Mesodermal cell (in vitro differentiated cells): ENCODE measurements at regions not wholly inside any gene's neighbourhood (a gene's known extent, or its start where the extent isn't known, plus 50 kb on each side); places are given as distances from the start of the nearest gene placed in this dataset.
"Not testable (repeated sequence)": the region's sequence is repeated elsewhere in the genome, so short reads cannot be mapped to it uniquely, and the experiment has no call there.

ENCODE experiments used
- H3K27ac ChIP-seq: 2 replicates; pipeline ENCODE4 v1.7.0; 2013; ENCODE audit warnings: mild to moderate bottlenecking, low read depth, low read length, moderate library complexity; ENCODE audit not compliant: severe bottlenecking
- H3K36me3 ChIP-seq: 2 replicates; pipeline ENCODE4 v1.7.1; 2013; ENCODE audit warnings: mild to moderate bottlenecking, low read length, moderate library complexity; ENCODE audit not compliant: control insufficient read depth, insufficient read depth
- H3K4me1 ChIP-seq: one replicate; pipeline ENCODE4 v1.7.1; 2013; ENCODE audit warnings: mild to moderate bottlenecking, low read length; ENCODE audit not compliant: insufficient read depth, control insufficient read depth, poor library complexity, severe bottlenecking
- H3K4me3 ChIP-seq: 2 replicates; pipeline ENCODE4 v1.7.0; 2013; ENCODE audit warnings: low read length, control low read depth, mild to moderate bottlenecking; ENCODE audit not compliant: insufficient read depth, poor library complexity, severe bottlenecking; ENCODE audit errors: extremely low read depth
- H3K9me3 ChIP-seq: 2 replicates; pipeline ENCODE4 v1.7.1; 2013; ENCODE audit warnings: mild to moderate bottlenecking, low read length, moderate library complexity; ENCODE audit not compliant: control insufficient read depth
- WGBS, 2 experiments: methylation state at CpG; one replicate each; pipeline ENCODE4 v1.1.5; 2013; ENCODE audit warnings: missing lambda C conversion rate in 2 of 2; ENCODE audit not compliant: insufficient coverage in 2 of 2; 5-methylcytosine and 5-hydroxymethylcytosine counted together

DNA sequence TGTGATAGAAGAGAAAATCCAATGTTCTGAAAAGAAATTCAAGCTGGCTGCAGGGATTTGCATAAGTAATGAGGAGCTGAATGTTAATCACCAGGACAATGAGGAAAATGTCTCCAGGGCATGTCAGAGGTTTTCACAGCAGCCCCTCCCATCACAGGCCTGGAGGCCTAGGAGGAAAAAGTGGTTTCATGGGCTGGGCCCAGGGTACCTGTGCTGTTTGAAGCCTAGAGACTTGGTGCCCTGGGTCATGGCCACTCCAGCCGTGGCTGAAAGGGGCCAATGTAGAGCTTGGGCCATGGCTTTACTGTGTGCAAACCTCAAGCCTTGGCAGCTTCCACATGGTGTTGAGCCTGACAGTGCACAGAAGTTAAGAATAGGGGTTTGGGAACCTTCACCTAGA is 452.6 kb upstream of the CHORDC1 start:
- H3K27ac ChIP-seq, H3K36me3 ChIP-seq, H3K9me3 ChIP-seq, H3K4me1 ChIP-seq, H3K4me3 ChIP-seq: not testable (repeated sequence)
- 78 to 90% methylated on average over 1 of the region's 1 CpG for WGBS, 2 experiments

DNA sequence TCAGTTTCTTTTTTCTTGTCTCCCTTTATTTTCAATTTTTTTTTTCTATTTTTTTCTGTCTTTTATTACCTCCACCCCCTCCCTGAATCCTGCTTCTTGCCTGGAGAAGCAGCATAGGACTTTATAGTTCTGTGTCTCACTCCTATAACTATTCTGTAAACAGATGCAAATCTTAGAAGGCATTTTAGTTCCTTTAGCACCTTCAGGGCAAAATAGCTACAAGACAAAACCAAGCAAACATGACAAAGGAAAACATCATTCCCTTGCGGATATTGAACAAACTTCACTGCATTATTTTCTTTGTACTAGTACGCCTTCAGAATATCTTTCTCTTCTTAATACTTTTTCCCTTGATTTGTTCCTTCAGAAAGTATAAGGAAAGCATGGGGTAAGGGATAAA is 446.2 kb upstream of the CHORDC1 start:
- H3K36me3 ChIP-seq, result no peaks in the 10 kb centered on the region
- 78% methylated on average over 1 of the region's 2 CpGs; no CpG with 5 or more reads in 1 of the 2 experiments for WGBS, 2 experiments
- no peak overlapping the region for H3K4me3 ChIP-seq
- H3K4me1 ChIP-seq, result no peaks in the 10 kb centered on the region
- no peak overlapping the region for H3K27ac ChIP-seq
- no peaks in the 10 kb centered on the region for H3K9me3 ChIP-seq

DNA sequence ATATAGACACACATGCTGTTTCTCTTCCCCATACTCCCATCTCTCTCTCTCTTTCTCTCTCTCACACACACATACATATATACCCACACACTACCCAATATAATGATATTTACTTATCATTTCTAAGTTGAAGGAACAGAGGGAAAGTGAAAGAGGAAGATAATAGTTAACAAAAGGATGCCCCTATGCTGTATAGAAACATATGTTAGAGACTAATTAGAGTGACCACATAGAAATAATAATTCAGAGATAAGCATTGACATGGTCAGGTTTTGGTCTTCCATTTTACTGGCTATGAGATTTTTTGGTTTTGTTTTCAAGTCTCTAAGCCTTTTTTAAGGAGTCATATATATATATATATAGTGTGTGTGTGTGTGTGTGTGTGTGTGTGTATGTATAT is 445.7 kb upstream of the CHORDC1 start:
- Histone ChIP-seq H3K9me3 (no peaks in the 10 kb centered on the region), H3K4me3 (no peak overlapping the region), H3K27ac (no peak overlapping the region), H3K36me3 (no peaks in the 10 kb centered on the region), H3K4me1 (no peaks in the 10 kb centered on the region)

DNA sequence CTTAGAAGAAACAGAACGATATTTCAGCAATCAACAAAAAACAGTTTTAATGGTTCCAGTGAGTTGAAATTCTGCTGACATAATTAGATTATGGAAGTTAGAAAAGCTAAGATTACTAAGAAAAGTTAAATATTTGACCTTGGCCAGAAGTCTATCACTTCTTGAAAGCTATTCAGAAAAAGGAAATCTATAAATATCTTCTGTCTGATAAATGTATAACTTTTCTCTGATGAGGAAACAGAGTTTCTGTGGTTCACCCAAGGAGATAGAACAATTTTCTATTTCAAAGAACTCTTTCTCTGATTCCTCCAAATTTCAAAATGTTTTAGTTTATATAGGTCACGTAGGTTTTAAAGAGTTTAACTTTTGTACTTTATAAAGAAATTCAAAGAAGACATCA is 438.4 kb upstream of the CHORDC1 start:
- no peaks in the 10 kb centered on the region for H3K36me3 ChIP-seq
- no peaks in the 10 kb centered on the region for H3K9me3 ChIP-seq
- no peak overlapping the region for H3K4me3 ChIP-seq
- no CpG with 5 or more reads among the region's 2 CpGs for WGBS, 2 experiments
- H3K4me1 ChIP-seq, result no peaks in the 10 kb centered on the region
- no peak overlapping the region for H3K27ac ChIP-seq

DNA sequence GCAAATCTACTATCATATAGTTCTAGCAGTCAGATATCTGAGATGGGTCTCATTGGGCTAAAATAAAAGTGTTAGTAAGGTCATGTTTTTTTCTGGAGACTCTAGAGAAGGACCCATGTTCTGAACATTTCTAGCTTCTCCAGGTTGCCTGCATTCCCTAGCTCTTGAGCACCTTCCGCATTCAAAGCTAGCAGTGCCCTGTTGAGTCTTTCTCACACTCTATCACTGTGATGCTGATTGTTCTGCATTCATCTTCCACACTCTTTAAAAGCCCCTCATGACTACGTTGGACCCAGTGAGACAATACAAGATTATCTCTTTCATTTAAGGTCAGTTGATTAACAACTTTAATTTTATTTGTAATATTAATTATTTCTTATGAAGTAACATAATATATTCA is 433.3 kb upstream of the CHORDC1 start:
- H3K27ac ChIP-seq, result no peak overlapping the region
- no peak overlapping the region for H3K4me3 ChIP-seq
- no peaks in the 10 kb centered on the region for H3K9me3 ChIP-seq
- no peaks in the 10 kb centered on the region for H3K36me3 ChIP-seq
- 100% methylated on average over 1 of the region's 2 CpGs for whole genome bisulfite sequencing, 2 experiments
- no peaks in the 10 kb centered on the region for H3K4me1 ChIP-seq

DNA sequence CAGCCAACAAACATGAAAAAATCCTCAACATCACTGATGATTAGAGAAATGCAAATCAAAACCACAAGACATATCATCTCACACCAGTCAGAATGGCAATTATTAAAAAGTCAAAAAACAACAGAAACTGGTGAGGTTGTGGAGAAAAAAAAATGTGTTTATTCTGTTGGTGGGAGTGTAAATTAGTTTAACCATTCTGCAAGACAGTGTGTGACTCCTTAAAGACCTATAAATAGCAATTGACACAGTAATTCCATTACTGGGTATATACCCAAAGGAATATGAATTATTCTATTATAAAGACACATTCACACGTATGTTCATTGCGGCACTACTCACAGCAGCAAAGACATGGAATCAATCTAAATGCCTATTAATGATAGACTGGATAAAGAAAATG is 427.3 kb upstream of the CHORDC1 start:
- Histone ChIP-seq H3K4me3 (no peak overlapping the region), H3K27ac (no peak overlapping the region), H3K36me3 (no peaks in the 10 kb centered on the region), H3K9me3 (no peaks in the 10 kb centered on the region), H3K4me1 (no peaks in the 10 kb centered on the region)
- no CpG with 5 or more reads among the region's 2 CpGs for WGBS, 2 experiments

DNA sequence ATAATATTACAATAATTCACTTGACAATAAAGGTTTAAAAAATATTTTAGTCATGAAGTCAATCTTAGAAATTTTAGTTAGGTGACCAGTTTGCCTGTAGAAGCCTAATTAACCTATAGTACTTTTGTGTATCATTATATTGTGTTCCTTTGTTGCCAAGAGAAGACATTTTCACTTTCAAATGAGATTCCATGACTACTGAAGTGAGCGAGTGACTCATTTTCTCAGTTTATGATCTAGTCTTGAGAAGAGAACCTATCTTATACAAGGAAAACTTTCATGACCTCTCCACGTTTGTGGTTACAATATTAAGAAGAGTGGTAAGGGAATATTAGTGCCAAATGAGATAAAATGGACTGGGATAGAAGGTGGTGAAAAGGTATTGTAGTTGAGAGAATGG is 423.9 kb upstream of the CHORDC1 start:
- no peaks in the 10 kb centered on the region for H3K36me3 ChIP-seq
- no CpG with 5 or more reads among the region's 2 CpGs for WGBS, 2 experiments
- H3K4me1 ChIP-seq, result no peaks in the 10 kb centered on the region
- no peaks in the 10 kb centered on the region for H3K9me3 ChIP-seq
- no peak overlapping the region for H3K4me3 ChIP-seq
- no peak overlapping the region for H3K27ac ChIP-seq

DNA sequence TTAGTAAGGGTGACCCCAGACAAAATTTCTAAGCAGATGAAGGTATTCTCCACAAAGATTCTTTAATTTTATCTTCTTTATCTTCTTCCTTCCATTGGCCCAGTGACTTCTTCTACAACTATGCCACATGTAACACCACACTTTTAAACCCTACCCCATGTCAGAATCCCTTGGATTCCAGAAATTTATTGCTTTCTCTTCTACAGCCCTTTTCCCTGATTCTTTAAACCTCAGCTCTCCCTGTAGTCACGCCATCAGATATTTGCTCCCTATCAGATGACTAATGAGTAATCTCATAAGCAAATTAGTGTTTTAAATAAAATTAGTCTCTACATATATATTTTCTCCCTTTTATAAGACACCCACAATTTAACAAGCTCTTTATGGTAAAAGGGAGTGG is 423.4 kb upstream of the CHORDC1 start:
- no peaks in the 10 kb centered on the region for H3K9me3 ChIP-seq
- H3K27ac ChIP-seq, result no peak overlapping the region
- H3K4me1 ChIP-seq, result no peaks in the 10 kb centered on the region
- H3K36me3 ChIP-seq, result no peaks in the 10 kb centered on the region
- WGBS, 2 experiments, result no CpG with 5 or more reads among the region's 1 CpG
- H3K4me3 ChIP-seq, result no peak overlapping the region

DNA sequence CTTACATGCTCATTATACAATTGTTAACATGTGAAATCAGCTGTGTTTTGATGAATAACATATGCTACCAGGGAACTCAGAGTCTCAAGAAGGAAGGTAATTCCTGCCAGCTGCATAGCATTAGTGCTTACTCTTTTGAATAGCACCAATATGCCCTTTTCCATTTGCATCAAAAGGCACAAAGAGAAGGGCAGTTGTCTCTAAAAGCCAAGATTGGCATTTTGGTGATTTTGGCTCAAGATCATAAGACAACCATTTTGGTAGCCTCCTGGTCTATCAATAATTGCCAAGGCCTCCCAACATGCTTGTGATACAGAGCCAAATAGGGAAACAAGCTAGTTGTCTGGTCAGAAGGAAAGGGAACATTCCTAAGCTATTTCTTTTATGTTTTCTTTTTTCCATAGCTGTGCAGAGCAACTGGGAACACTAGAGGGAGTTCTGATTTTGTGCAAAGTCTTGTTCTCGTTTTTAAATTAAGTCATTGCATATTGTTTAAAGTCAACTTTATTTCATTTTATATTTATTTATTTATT is 416.7 kb upstream of the CHORDC1 start:
- no CpG with 5 or more reads among the region's 1 CpG for WGBS, 2 experiments

DNA sequence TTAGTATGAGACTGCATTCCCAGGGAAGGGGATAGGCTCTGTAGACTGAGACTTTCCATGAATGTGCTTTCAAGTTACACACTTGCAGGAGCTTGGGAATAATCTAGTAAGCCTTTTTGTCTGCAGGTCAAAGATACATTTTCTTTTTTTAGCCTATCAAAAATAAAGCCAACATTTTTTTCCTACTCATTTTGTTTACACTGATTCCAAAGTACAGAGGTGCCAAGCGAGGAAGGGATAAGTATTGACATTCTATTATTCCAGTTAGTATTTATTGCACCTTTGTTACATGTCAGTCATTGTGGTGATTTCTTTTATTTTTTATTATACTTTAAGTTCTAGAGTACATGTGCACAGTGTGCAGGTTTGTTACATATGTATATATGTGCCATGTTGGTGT is 413.0 kb upstream of the CHORDC1 start:
- Histone ChIP-seq H3K9me3 (no peaks in the 10 kb centered on the region), H3K27ac (no peak overlapping the region), H3K4me3 (no peak overlapping the region), H3K36me3 (no peaks in the 10 kb centered on the region), H3K4me1 (no peaks in the 10 kb centered on the region)
- WGBS, 2 experiments, result no CpG with 5 or more reads among the region's 1 CpG

More for the DNA sequence above, 416.7 kb upstream of the CHORDC1 start:
- Histone ChIP-seq H3K9me3 (no peaks in the 10 kb centered on the region), H3K36me3 (no peaks in the 10 kb centered on the region), H3K27ac (no peak overlapping the region), H3K4me3 (no peak overlapping the region), H3K4me1 (no peaks in the 10 kb centered on the region)

DNA sequence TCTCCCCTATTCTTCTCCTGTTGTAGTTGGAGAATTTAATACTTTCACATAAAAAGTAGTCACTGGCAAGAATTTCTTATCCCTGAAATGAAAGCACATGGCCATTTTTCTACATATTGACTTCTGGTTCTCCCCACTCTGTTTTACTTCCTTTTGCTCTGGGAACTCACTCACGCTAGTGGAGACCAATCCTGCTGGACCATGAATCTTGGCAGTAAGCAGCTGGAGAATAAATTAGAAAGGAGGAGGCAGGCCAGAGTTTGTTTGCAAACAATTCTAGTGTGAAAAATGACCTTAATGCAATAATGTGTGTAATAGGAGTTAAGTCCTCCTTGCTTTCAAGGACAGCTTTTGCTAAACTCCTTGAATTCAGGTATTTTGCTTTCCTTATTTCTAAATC is 412.3 kb upstream of the CHORDC1 start:
- no peaks in the 10 kb centered on the region for H3K4me1 ChIP-seq
- H3K27ac ChIP-seq, result no peak overlapping the region
- no peak overlapping the region for H3K4me3 ChIP-seq
- no peaks in the 10 kb centered on the region for H3K9me3 ChIP-seq
- no peaks in the 10 kb centered on the region for H3K36me3 ChIP-seq
- 100% methylated on average over 1 of the region's 1 CpG; no CpG with 5 or more reads in 1 of the 2 experiments for WGBS, 2 experiments
